IPS-20b (cell line): ENCODE measurements at regions not wholly inside any gene's neighbourhood (a gene's known extent, or its start where the extent isn't known, plus 50 kb on each side); places are given as distances from the start of the nearest gene placed in this dataset.
"Not testable (repeated sequence)": the region's sequence is repeated elsewhere in the genome, so short reads cannot be mapped to it uniquely, and the experiment has no call there.

Source experiments
- H3K27ac ChIP-seq: one replicate; pipeline ENCODE4 v1.5.1; 2013; ENCODE audit warnings: low read length
- H3K27me3 ChIP-seq: 2 replicates; pipeline ENCODE4 v1.6.1; 2013; ENCODE audit warnings: mild to moderate bottlenecking, low read length, inconsistent platforms; ENCODE audit not compliant: insufficient read depth
- H3K36me3 ChIP-seq: 2 replicates; pipeline ENCODE4 v1.6.1; 2013; ENCODE audit warnings: low read depth, mild to moderate bottlenecking, inconsistent platforms, low read length, moderate library complexity; ENCODE audit not compliant: insufficient read depth
- H3K4me1 ChIP-seq: 2 replicates; pipeline ENCODE4 v1.6.1; 2013; ENCODE audit warnings: mild to moderate bottlenecking, control low read depth, inconsistent platforms, low read length, moderate library complexity; ENCODE audit not compliant: insufficient read depth
- H3K4me3 ChIP-seq: 2 replicates; pipeline ENCODE4 v1.5.1; 2013; ENCODE audit warnings: mild to moderate bottlenecking, low read length, inconsistent platforms
- H3K9ac ChIP-seq: 2 replicates; pipeline ENCODE4 v1.6.1; 2013; ENCODE audit warnings: low read depth, mild to moderate bottlenecking, inconsistent platforms, low read length, moderate library complexity
- H3K9me3 ChIP-seq: 2 replicates; pipeline ENCODE4 v1.6.1; 2013; ENCODE audit warnings: mild to moderate bottlenecking, low read depth, low read length, inconsistent platforms; ENCODE audit not compliant: insufficient read depth

DNA sequence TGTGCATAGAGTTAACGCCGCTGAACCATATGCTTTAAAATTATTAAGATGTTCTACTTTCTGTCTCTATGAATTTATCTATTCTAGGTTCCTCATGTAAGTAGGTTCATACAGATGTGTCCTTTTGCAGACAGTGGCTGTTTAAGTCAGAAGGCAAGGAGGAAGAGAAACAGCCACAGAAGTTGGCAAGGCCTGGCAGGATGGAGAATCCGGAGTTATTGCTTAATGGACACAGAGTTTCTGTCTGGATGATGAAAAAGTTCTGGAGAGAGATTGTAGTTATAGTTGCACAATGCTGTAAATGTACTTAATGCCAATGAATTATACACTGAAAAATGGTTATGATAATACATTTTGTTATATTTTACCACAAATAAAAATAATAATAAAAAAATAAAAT lies 283.6 kb upstream of the CNR1 start:
- Histone ChIP-seq H3K9ac (no peak overlapping the region), H3K36me3 (no peaks in the 10 kb centered on the region), H3K9me3 (no peaks in the 10 kb centered on the region), H3K4me3 (no peak overlapping the region), H3K27me3 (no peaks in the 10 kb centered on the region), H3K27ac (no peak overlapping the region), H3K4me1 (no peaks in the 10 kb centered on the region)

DNA sequence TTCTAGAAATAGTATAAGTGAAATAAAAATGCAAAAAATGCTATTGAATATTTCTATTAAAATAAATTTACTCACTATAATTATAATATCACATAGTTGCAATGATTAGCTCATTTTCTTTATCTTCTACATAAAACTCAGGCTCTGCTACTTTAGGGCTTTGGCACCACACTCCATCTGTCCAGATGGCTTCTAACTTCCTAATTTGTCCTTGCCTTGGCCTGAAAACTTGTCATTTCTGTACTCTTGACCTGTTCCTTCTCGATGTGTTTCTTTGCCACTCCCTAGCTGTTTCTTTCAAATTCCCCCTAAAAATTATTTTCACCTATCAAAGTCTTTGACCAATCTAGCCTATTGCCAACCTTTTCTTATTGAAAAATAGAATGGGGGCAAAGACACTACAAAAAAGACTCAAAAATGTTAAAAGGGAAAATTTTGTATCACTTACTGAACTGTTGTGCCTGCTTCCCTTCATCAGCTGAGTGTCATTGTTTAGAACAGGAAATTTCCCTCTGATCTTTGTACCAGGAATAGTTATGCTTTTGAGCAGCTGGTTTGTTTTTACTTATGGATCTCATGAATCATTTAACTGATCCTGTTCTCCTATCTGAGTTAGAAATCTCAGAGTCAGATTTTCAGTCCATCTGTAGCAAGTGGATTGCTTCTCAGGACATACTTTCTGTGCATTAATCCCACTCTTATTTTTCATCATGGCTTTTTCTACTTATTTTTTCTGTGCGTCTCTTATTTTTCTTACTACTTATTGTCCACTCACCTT lies 279.2 kb upstream of the CNR1 start:
- Histone ChIP-seq H3K4me1 (no peaks in the 10 kb centered on the region), H3K27ac (no peak overlapping the region), H3K4me3 (no peak overlapping the region), H3K9ac (no peak overlapping the region), H3K9me3 (no peaks in the 10 kb centered on the region), H3K27me3 (no peaks in the 10 kb centered on the region), H3K36me3 (no peaks in the 10 kb centered on the region)

- Histone ChIP-seq H3K27ac (no peak overlapping the region), H3K4me3 (no peak overlapping the region), H3K9ac (no peak overlapping the region), H3K36me3 (no peaks in the 10 kb centered on the region), H3K9me3 (no peaks in the 10 kb centered on the region), H3K4me1 (no peaks in the 10 kb centered on the region), H3K27me3 (no peaks in the 10 kb centered on the region)
Observed at GRCh38 chr6:88443554-88443953, 277.4 kb upstream of the CNR1 start.

- no peaks in the 10 kb centered on the region for H3K27me3 ChIP-seq
- no peaks in the 10 kb centered on the region for H3K9me3 ChIP-seq
- no peak overlapping the region for H3K4me3 ChIP-seq
- H3K27ac ChIP-seq: no peak overlapping the region
- no peak overlapping the region for H3K9ac ChIP-seq
- H3K36me3 ChIP-seq: no peaks in the 10 kb centered on the region
- no peaks in the 10 kb centered on the region for H3K4me1 ChIP-seq
Observed at GRCh38 chr6:88442737-88443136, 276.6 kb upstream of the CNR1 start.

DNA sequence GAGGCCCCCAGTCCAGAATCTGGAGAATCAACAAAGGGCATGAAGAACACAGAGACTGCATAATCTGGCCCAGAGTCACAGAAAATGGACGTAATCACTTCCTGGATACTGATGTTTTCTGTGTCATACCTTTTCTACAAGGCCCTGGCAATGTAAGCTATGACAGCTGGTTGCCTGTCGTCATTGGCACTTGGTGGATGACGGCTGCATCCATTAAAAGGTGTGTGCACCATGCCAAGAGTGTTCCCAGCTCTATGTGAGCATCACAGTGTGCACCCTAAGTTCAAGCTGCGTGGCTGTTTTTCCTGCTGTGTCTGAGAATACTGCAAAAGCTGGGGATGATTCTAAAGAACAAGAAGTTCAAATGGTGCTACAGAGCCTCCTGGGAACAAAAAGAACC lies 275.2 kb upstream of the CNR1 start:
- H3K4me3 ChIP-seq: no peak overlapping the region

DNA sequence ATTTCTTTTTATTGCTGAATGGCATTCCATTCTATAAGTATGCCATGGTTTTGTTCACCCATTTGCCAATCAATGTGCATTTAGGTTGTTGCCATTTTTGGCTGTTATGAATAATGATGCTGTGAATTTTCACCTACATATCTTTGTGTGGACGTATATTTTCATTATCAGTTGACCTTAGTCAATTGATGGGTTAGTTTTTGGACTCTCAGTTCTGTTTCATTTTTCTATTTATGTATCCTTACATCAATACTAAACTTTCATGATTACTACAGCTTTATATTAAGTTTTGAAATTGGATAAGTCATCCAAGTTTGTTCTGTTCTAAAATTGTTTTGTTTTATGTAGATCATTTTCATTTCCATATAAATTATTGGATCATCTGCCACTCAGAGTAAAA lies 261.9 kb upstream of the CNR1 start:
- H3K36me3 ChIP-seq: no peaks in the 10 kb centered on the region
- no peak overlapping the region for H3K4me3 ChIP-seq
- no peaks in the 10 kb centered on the region for H3K9me3 ChIP-seq
- no peak overlapping the region for H3K27ac ChIP-seq
- H3K27me3 ChIP-seq: no peaks in the 10 kb centered on the region
- no peaks in the 10 kb centered on the region for H3K4me1 ChIP-seq
- H3K9ac ChIP-seq: no peak overlapping the region

More for the DNA sequence above, 275.2 kb upstream of the CNR1 start:
- Histone ChIP-seq H3K9ac (no peak overlapping the region), H3K9me3 (no peaks in the 10 kb centered on the region), H3K4me1 (no peaks in the 10 kb centered on the region), H3K36me3 (no peaks in the 10 kb centered on the region), H3K27ac (no peak overlapping the region), H3K27me3 (no peaks in the 10 kb centered on the region)

- H3K4me3 ChIP-seq: no peak overlapping the region
- H3K9ac ChIP-seq: no peak overlapping the region
- no peaks in the 10 kb centered on the region for H3K9me3 ChIP-seq
- no peaks in the 10 kb centered on the region for H3K27me3 ChIP-seq
- H3K4me1 ChIP-seq: no peaks in the 10 kb centered on the region
- no peak overlapping the region for H3K27ac ChIP-seq
- no peaks in the 10 kb centered on the region for H3K36me3 ChIP-seq
Observed at GRCh38 chr6:88426005-88426404, 259.9 kb upstream of the CNR1 start.

- no peak overlapping the region for H3K9ac ChIP-seq
- H3K27ac ChIP-seq: no peak overlapping the region
- no peaks in the 10 kb centered on the region for H3K4me1 ChIP-seq
- H3K4me3 ChIP-seq: no peak overlapping the region
- no peaks in the 10 kb centered on the region for H3K36me3 ChIP-seq
- H3K9me3 ChIP-seq: no peaks in the 10 kb centered on the region
- no peaks in the 10 kb centered on the region for H3K27me3 ChIP-seq
Observed at GRCh38 chr6:88422831-88423230, 256.7 kb upstream of the CNR1 start.

DNA sequence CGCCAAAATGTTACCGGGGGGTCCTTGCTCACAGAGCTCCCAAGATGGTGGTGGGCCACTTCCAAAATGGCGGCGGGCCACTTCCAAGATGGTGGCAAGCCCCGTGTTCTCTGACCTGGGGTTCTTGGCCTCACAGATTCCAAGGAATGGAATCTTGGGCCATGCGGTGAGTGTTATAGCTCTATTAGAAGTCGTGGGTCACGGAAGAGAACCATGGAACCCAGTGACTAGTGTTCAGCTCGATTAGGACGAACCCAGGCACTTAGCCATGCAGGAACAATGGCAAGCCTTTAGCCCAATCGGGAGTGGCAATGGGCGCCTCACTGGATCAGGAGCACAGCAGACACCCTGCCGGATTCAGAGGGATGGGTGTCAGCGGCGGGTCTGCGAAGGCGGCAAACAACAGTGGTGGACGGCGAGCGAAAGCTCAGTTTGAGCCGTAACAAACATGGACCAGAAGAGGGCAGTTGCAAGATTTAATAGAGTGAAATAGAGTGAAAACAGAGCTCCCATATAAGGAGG lies 254.9 kb upstream of the CNR1 start:
- not testable (repeated sequence) for H3K27ac ChIP-seq, H3K4me1 ChIP-seq, H3K36me3 ChIP-seq, H3K9me3 ChIP-seq, H3K4me3 ChIP-seq, H3K9ac ChIP-seq, H3K27me3 ChIP-seq

DNA sequence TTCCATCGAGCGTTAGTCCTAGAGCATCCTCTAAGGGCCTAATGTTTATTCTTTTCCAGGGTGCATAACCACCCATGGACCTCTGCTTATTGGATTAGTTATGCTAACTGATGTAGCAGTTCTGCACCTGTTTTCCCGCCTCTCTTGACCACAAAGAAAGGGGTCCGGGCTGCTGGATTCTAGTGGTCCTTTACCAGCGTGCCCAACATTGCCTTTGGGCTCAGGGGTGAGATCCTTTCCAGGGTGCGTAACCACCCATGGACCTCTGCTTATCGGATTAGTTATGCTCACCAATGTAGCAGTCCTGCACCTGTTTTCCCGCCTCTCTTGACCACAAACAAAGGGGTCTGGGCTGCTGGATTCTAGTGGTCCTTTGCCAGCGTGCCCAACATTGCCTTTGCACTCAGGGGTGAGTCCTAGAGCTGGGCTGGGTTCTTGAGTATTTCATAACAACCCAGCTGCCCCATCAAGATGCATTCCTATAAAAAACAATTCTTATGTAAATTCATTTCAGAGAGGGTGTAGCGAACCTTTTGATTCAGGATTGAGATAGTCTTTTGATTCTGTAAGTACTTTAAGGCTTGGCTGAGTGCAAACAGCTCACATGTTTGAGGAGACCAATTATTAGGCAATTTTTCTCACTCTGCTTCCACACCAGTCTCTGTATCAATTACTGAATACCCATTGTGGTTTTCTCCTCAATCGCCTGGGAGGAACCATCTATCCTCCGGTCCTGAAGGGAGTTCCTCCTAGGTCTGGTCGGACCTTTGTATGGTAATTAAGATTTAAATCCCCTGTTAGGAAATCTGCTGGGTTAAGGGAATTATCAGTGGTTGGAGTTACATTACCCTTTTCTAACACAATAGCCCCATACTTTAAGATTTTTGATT lies 253.0 kb upstream of the CNR1 start:
- H3K9ac ChIP-seq, H3K27me3 ChIP-seq, H3K4me1 ChIP-seq, H3K36me3 ChIP-seq, H3K9me3 ChIP-seq, H3K27ac ChIP-seq, H3K4me3 ChIP-seq: not testable (repeated sequence)

DNA sequence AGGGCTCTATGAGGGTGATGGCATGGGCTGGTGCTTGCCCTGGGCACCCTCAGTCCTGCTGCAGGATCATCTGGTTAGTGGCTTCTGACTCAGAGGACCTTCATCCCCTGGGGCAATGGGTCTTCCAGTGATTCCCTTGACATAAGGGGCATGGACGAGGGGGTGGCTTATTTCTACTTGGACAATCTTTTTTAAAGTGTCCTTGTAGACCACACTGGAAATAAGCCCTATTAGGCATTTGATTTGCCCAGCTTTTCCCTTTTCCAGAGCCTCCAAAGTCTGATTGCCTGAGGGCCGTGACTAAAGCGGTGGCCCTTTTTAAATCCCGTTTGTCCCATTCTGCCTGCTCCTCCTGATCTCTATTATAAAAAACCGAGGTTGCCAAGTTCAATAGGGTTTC lies 251.2 kb upstream of the CNR1 start:
- not testable (repeated sequence) for H3K9ac ChIP-seq, H3K9me3 ChIP-seq, H3K4me1 ChIP-seq, H3K4me3 ChIP-seq, H3K27ac ChIP-seq, H3K36me3 ChIP-seq, H3K27me3 ChIP-seq

DNA sequence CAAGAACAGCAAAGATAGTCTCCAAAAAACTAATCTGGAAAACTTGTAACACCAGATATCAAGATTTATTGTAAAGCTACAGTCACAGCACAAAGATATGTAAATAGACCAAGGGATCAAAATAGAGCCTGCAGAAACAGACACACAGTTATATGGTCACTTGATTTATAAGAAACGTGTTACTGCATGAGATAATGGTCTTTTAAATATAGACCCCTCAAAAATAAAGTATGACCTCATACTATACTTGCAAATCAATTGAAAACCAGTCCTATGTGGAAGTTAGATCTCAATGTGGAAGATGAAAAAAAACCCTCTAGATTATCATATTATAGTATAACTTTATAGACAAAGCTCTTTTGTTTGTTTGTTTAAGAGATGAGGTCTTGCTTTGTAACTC lies 247.3 kb upstream of the CNR1 start:
- Histone ChIP-seq H3K9me3 (no peaks in the 10 kb centered on the region), H3K4me3 (no peak overlapping the region), H3K9ac (no peak overlapping the region), H3K27ac (no peak overlapping the region), H3K4me1 (no peaks in the 10 kb centered on the region), H3K36me3 (no peaks in the 10 kb centered on the region), H3K27me3 (no peaks in the 10 kb centered on the region)
